Keratinocyte (primary cell): ENCODE measurements at regions not wholly inside any gene's neighbourhood (a gene's known extent, or its start where the extent isn't known, plus 50 kb on each side); places are given as distances from the start of the nearest gene placed in this dataset.

ENCODE experiments used
- CTCF ChIP-seq, 3 experiments: IDR thresholded peaks in 1 of 3; conservative IDR thresholded peaks in 1 of 3; optimal IDR thresholded peaks in 1 of 3; 2 replicates in 2 of 3; 3 replicates in 1 of 3; pipeline versions ENCODE3 to v1.5.1; 2011; ENCODE audit warnings: low read length in 3 of 3, mild to moderate bottlenecking in 3 of 3, moderate library complexity in 2 of 3, control low read depth in 1 of 3, inconsistent platforms in 1 of 3; ENCODE audit not compliant: insufficient read depth in 2 of 3; ENCODE audit errors: extremely low read depth in 1 of 3
- EZH2 ChIP-seq: IDR thresholded peaks from one replicate; pipeline ENCODE4 v1.6.1; 2012; ENCODE audit warnings: inconsistent platforms, mild to moderate bottlenecking, low read length, moderate library complexity

- TF ChIP-seq CTCF (optimal IDR thresholded peaks at IDR 0.05 in 1 of 3, IDR thresholded peaks at IDR 0.05 in 1 of 3, conservative IDR thresholded peaks at IDR 0.05 in 1 of 3; ENCODE audit: extremely low read depth in 1 of 3, insufficient read depth in 2 of 3, low read length in 3 of 3): no peak
- no peak for TF ChIP-seq EZH2
Measured at GRCh38 chr3:6438031-6438430, 422.9 kb upstream of the GRM7 start.
